ENCODE measurements at regions not wholly inside any gene's neighbourhood (a gene's known extent, or its start where the extent isn't known, plus 50 kb on each side); places are given as distances from the start of the nearest gene placed in this dataset.

- DNase-seq (no peak), ATAC-seq (no peak)
- H3K27me3 ChIP-seq: no peaks in the 10 kb centered on the region
- H3K4me1 ChIP-seq: no peaks in the 10 kb centered on the region
- intact Hi-C loops (cut with DNase I): no loop called here
- no peak overlapping the region for H3K4me3 ChIP-seq
- TF ChIP-seq, protein P1, sequence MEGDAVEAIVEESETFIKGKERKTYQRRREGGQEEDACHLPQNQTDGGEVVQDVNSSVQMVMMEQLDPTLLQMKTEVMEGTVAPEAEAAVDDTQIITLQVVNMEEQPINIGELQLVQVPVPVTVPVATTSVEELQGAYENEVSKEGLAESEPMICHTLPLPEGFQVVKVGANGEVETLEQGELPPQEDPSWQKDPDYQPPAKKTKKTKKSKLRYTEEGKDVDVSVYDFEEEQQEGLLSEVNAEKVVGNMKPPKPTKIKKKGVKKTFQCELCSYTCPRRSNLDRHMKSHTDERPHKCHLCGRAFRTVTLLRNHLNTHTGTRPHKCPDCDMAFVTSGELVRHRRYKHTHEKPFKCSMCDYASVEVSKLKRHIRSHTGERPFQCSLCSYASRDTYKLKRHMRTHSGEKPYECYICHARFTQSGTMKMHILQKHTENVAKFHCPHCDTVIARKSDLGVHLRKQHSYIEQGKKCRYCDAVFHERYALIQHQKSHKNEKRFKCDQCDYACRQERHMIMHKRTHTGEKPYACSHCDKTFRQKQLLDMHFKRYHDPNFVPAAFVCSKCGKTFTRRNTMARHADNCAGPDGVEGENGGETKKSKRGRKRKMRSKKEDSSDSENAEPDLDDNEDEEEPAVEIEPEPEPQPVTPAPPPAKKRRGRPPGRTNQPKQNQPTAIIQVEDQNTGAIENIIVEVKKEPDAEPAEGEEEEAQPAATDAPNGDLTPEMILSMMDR (IDR thresholded peaks at IDR 0.05): no peak
- H3K9me3 ChIP-seq: no peaks in the 10 kb centered on the region
- no peak overlapping the region for H3K27ac ChIP-seq
- no peaks in the 10 kb centered on the region for H3K36me3 ChIP-seq
These were observed 85.6 kb upstream of the SSTR4 start for GRCh38 chr20:22949331-22950109.

DNA sequence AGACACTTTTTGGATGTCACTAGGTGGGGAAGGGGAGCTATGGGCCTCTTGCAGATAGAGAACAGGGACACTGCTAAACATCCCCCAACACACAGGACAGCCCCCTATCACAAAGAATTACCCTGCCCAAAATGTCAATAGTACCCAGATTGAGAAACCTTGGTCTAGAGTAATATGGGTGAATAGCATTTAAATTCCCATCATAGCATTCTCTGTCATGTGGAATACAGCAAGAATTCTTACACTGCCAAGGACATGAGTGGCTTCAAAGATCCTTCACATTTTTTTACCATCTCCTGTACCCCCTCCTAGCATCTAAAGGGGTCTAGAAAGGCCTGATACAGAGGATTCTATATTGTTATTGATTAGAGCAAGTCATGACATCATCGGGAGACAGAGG is 83.1 kb upstream of the SSTR4 start:
- no peak overlapping the region for H3K4me3 ChIP-seq
- intact Hi-C loops (cut with DNase I): no loop called here
- no peaks in the 10 kb centered on the region for H3K36me3 ChIP-seq
- TF ChIP-seq, protein P1 (IDR thresholded peaks at IDR 0.05): no peak
- DNase-seq (no peak), ATAC-seq (no peak)
- no peaks in the 10 kb centered on the region for H3K4me1 ChIP-seq
- no peaks in the 10 kb centered on the region for H3K9me3 ChIP-seq
- no peak overlapping the region for H3K27ac ChIP-seq
- H3K27me3 ChIP-seq: no peaks in the 10 kb centered on the region

DNA sequence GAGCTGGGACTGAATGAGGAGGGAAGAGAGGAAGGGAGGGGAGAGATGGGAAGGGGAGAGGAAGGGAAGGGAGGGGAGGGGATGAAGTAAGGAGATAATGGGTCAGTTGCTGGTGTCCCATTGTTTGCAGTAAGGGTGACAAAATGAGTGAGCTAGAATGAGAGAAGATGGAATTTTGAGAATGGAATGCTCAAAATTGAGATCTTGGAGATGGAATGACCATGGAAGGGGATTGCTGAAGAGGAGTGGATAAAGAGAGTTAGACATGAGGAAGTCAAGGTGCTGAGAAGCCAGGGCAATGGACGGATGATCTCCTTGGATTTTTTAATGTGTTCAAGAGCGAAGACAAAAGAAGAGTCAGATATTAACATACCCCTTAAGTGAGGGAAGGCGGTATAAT is 80.5 kb upstream of the SSTR4 start:
- H3K27ac ChIP-seq: no peak overlapping the region
- ATAC-seq (no peak), DNase-seq (no peak)
- no peaks in the 10 kb centered on the region for H3K27me3 ChIP-seq
- no peaks in the 10 kb centered on the region for H3K36me3 ChIP-seq
- no peaks in the 10 kb centered on the region for H3K9me3 ChIP-seq
- intact Hi-C loops (cut with DNase I): no loop called here
- H3K4me1 ChIP-seq: no peaks in the 10 kb centered on the region
- TF ChIP-seq, protein P1 (IDR thresholded peaks at IDR 0.05): no peak
- H3K4me3 ChIP-seq: no peak overlapping the region

GRCh38 chr20:22958390-22958789 is 76.7 kb upstream of the SSTR4 start:
- Histone ChIP-seq H3K9me3 (no peaks in the 10 kb centered on the region), H3K4me3 (no peak overlapping the region), H3K36me3 (no peaks in the 10 kb centered on the region), H3K27ac (no peak overlapping the region), H3K27me3 (no peaks in the 10 kb centered on the region), H3K4me1 (no peaks in the 10 kb centered on the region)
- TF ChIP-seq, protein P1 (IDR thresholded peaks at IDR 0.05): no peak
- no peak for DNase-seq
- intact Hi-C loops (cut with DNase I): no loop called here
- no peak for ATAC-seq

- H3K9me3 ChIP-seq: no peaks in the 10 kb centered on the region
- DNase-seq (no peak), ATAC-seq (no peak)
- no peaks in the 10 kb centered on the region for H3K4me1 ChIP-seq
- no peak overlapping the region for H3K27ac ChIP-seq
- intact Hi-C loops (cut with DNase I): no loop called here
- TF ChIP-seq, protein P1 (IDR thresholded peaks at IDR 0.05): no peak
- H3K4me3 ChIP-seq: no peak overlapping the region
- H3K36me3 ChIP-seq: no peaks in the 10 kb centered on the region
- no peaks in the 10 kb centered on the region for H3K27me3 ChIP-seq
These were observed 72.3 kb upstream of the SSTR4 start for GRCh38 chr20:22962567-22963439.
